Suprapubic skin (tissue), 4 donors: ENCODE measurements at regions not wholly inside any gene's neighbourhood (a gene's known extent, or its start where the extent isn't known, plus 50 kb on each side); places are given as distances from the start of the nearest gene placed in this dataset.
"Not testable (repeated sequence)": the region's sequence is repeated elsewhere in the genome, so short reads cannot be mapped to it uniquely, and the experiment has no call there.

Experiments
- DNase-seq, 2 donors: peaks; one replicate each; pipeline ENCODE4 v3.0.0-alpha.2; 2019; ENCODE audit warnings: low spot score in 2 of 2
- H3K27ac ChIP-seq: fragments of 200-600 bp; sonication (generic); one replicate; pipeline ENCODE4 v1.5.1; 2019
- H3K27me3 ChIP-seq: fragments of 200-600 bp; sonication (generic); one replicate; pipeline ENCODE4 v1.5.1; 2019
- H3K36me3 ChIP-seq: fragments of 200-600 bp; sonication (generic); one replicate; pipeline ENCODE4 v1.5.1; 2019
- H3K4me1 ChIP-seq: fragments of 200-600 bp; sonication (generic); one replicate; pipeline ENCODE4 v1.5.1; 2019
- H3K4me3 ChIP-seq: fragments of 200-600 bp; sonication (generic); one replicate; pipeline ENCODE4 v1.5.1; 2019; ENCODE audit warnings: mild to moderate bottlenecking
- H3K9me3 ChIP-seq: fragments of 200-600 bp; sonication (generic); one replicate; pipeline ENCODE4 v1.5.1; 2019
- CTCF ChIP-seq, 2 donors: fragments of 200-600 bp in 1 of 2; fragments of 450-650 bp in 1 of 2; sonication (generic) in 1 of 2; IDR thresholded peaks; one replicate each; pipeline ENCODE4 v1.5.1; 2016 to 2019; ENCODE audit warnings: antibody characterized with exemption in 2 of 2, mild to moderate bottlenecking in 1 of 2, moderate library complexity in 1 of 2
- EP300 ChIP-seq: sonication (generic); formaldehyde crosslinking; IDR thresholded peaks from one replicate; pipeline ENCODE4 v1.6.1; 2017; ENCODE audit warnings: antibody characterized with exemption
- POLR2A ChIP-seq, 2 donors: fragments of 450-650 bp; IDR thresholded peaks; one replicate each; pipeline ENCODE4 v1.6.1; 2017; ENCODE audit warnings: antibody characterized with exemption in 2 of 2, mild to moderate bottlenecking in 2 of 2, moderate library complexity in 2 of 2
- POLR2AphosphoS5 ChIP-seq, 3 donors: sonication (generic); formaldehyde crosslinking; IDR thresholded peaks; one replicate each; pipeline ENCODE4 v1.6.1; 2017; ENCODE audit warnings: antibody characterized with exemption in 3 of 3
- WGBS: methylation state at CpG from one replicate; pipeline ENCODE4 v1.1.5; 2018; 5-methylcytosine and 5-hydroxymethylcytosine counted together

- Histone ChIP-seq H3K9me3 (peaks cover 4% of the 10 kb centered on the region), H3K27me3 (no peaks in the 10 kb centered on the region), H3K36me3 (no peaks in the 10 kb centered on the region), H3K4me3 (no peak overlapping the region), H3K4me1 (no peaks in the 10 kb centered on the region), H3K27ac (no peak overlapping the region)
- TF ChIP-seq CTCF (IDR thresholded peaks at IDR 0.05) (no peak), POLR2A (IDR thresholded peaks at IDR 0.05) (no peak), POLR2AphosphoS5 (IDR thresholded peaks at IDR 0.05) (no peak)
- no peak for DNase-seq
- WGBS = 79% methylated on average over 1 of the region's 1 CpG
Observed at GRCh38 chr2:122707224-122707824, 951.9 kb downstream of the TSN start.

GRCh38 chr2:122710049-122710448 is 954.6 kb downstream of the TSN start:
- H3K27me3 ChIP-seq = no peaks in the 10 kb centered on the region
- H3K27ac ChIP-seq = no peak overlapping the region
- no peak for DNase-seq
- no peaks in the 10 kb centered on the region for H3K4me1 ChIP-seq
- H3K9me3 ChIP-seq = peaks cover 7% of the 10 kb centered on the region
- H3K4me3 ChIP-seq = no peak overlapping the region
- no peaks in the 10 kb centered on the region for H3K36me3 ChIP-seq
- WGBS = 84% methylated on average over 6 of the region's 6 CpGs
- TF ChIP-seq POLR2A (IDR thresholded peaks at IDR 0.05) = no peak
- no peak for TF ChIP-seq POLR2AphosphoS5 (IDR thresholded peaks at IDR 0.05)
- TF ChIP-seq CTCF (IDR thresholded peaks at IDR 0.05) = no peak
- no peak for TF ChIP-seq EP300

- Histone ChIP-seq H3K36me3 (no peaks in the 10 kb centered on the region), H3K27ac (no peak overlapping the region), H3K4me1 (no peaks in the 10 kb centered on the region), H3K27me3 (no peaks in the 10 kb centered on the region), H3K9me3 (peaks cover 7% of the 10 kb centered on the region), H3K4me3 (no peak overlapping the region)
- WGBS = 81% methylated on average over 2 of the region's 2 CpGs
- no peak for DNase-seq
- TF ChIP-seq POLR2AphosphoS5 (IDR thresholded peaks at IDR 0.05) (no peak), POLR2A (IDR thresholded peaks at IDR 0.05) (no peak), EP300 (no peak)
Observed at GRCh38 chr2:122713800-122714199, 958.3 kb downstream of the TSN start.

GRCh38 chr2:122720822-122721221 is 965.4 kb downstream of the TSN start:
- not testable (repeated sequence) for H3K27ac ChIP-seq, H3K27me3 ChIP-seq, H3K9me3 ChIP-seq, H3K36me3 ChIP-seq, H3K4me1 ChIP-seq, H3K4me3 ChIP-seq, DNase-seq
- WGBS = no CpG with 5 or more reads among the region's 4 CpGs

- WGBS = 57% methylated on average over 4 of the region's 4 CpGs
- DNase-seq = no peak
- no peaks in the 10 kb centered on the region for H3K4me1 ChIP-seq
- no peak for TF ChIP-seq EP300
- TF ChIP-seq POLR2AphosphoS5 (IDR thresholded peaks at IDR 0.05) = no peak
- no peak for TF ChIP-seq CTCF (IDR thresholded peaks at IDR 0.05)
- TF ChIP-seq POLR2A (IDR thresholded peaks at IDR 0.05) = no peak
- no peaks in the 10 kb centered on the region for H3K9me3 ChIP-seq
- no peak overlapping the region for H3K4me3 ChIP-seq
- no peaks in the 10 kb centered on the region for H3K36me3 ChIP-seq
- H3K27ac ChIP-seq = no peak overlapping the region
- no peaks in the 10 kb centered on the region for H3K27me3 ChIP-seq
Observed at GRCh38 chr2:122734766-122735424, 979.4 kb downstream of the TSN start.

GRCh38 chr2:122736279-122736678 is 980.8 kb downstream of the TSN start:
- no peak for DNase-seq
- no peak overlapping the region for H3K27ac ChIP-seq
- no peaks in the 10 kb centered on the region for H3K9me3 ChIP-seq
- no peak for TF ChIP-seq EP300
- WGBS = 67% methylated on average over 3 of the region's 3 CpGs
- no peak overlapping the region for H3K4me3 ChIP-seq
- H3K27me3 ChIP-seq = no peaks in the 10 kb centered on the region
- no peaks in the 10 kb centered on the region for H3K36me3 ChIP-seq
- no peaks in the 10 kb centered on the region for H3K4me1 ChIP-seq
